Pancreas (tissue), 10 donors: ENCODE measurements at regions not wholly inside any gene's neighbourhood (a gene's known extent, or its start where the extent isn't known, plus 50 kb on each side); places are given as distances from the start of the nearest gene placed in this dataset.

ENCODE experiments used
- ATAC-seq, 4 donors: fragments of 200-7000 bp; cut with Tn5 transposase; one replicate each; pipeline versions ENCODE4 v1.8.0 to v1.9.1; 2020; ENCODE audit warnings: mild to moderate bottlenecking in 4 of 4, moderate library complexity in 4 of 4
- DNase-seq, 6 donors: peaks; one replicate each; pipeline ENCODE4 v3.0.0-alpha.2; 2020
- FAIRE-seq: peaks from 2 replicates; lab custom pipeline; 2012; peaks lifted over from hg19 to GRCh38; lab: Jason Lieb, UNC
- H3K27ac ChIP-seq, 4 donors: fragments of 200-600 bp; sonication (generic); 1 replicate in 3 of 4; 2 replicates in 1 of 4; pipeline versions ENCODE4 v1.5.0 to v1.8.0; 2020
- H3K27me3 ChIP-seq, 4 donors: fragments of 200-600 bp; one replicate each; pipeline ENCODE4 v1.8.0; 2021
- H3K36me3 ChIP-seq, 3 donors: fragments of 200-600 bp; sonication (generic) in 1 of 3; one replicate each; pipeline versions ENCODE4 v1.5.0 to v1.8.0; 2020 to 2021
- H3K4me1 ChIP-seq, 3 donors: fragments of 200-600 bp; one replicate each; pipeline ENCODE4 v1.8.0; 2021
- H3K4me3 ChIP-seq, 4 donors: fragments of 200-600 bp; sonication (generic) in 2 of 4; one replicate each; pipeline versions ENCODE4 v1.5.0 to v1.8.0; 2020 to 2021
- H3K9me3 ChIP-seq, 4 donors: fragments of 200-600 bp; one replicate each; pipeline ENCODE4 v1.8.0; 2021
- WGBS, 2 donors: extraction: QIAGEN DNeasy Blood & Tissue Kit; methylation state at CpG; one replicate each; pipeline ENCODE4 v1.1.7; 2013; 5-methylcytosine and 5-hydroxymethylcytosine counted together
- intact Hi-C, 3 donors: fragments of 100-400 bp; cut with DNase I; formaldehyde crosslinking; loops; one replicate each; pipeline versions ENCODE4 v1.11.1 to v1.14.2; 2022
- TF ChIP-seq, protein P1 (sequence below), 4 donors: fragments of 200-600 bp; sonication (generic) in 3 of 4; IDR thresholded peaks; one replicate each; pipeline versions ENCODE4 v1.5.0 to v1.8.0; 2021; ENCODE audit warnings: antibody characterized with exemption in 4 of 4
- donor health status: healthy with polysubstance abuse.
- donor health status: DM: no; HTN: no; CAD: no; lungs with moderate emphysema.
- donor health status: DM: no; HTN: no; CAD: no.
- donor health status: control.
- donor health status: control.
- donor health status: Bipolar disorder and iron deficiency.
- donor health status: DM: yes; HTN: yes; CAD: no.
- donor health status: DM: no; HTN: no; CAD: no.
- donor health status: DM: no; HTN: no; CAD: no.
- donor health status: DM: yes; HTN: yes; CAD: no.

DNA sequence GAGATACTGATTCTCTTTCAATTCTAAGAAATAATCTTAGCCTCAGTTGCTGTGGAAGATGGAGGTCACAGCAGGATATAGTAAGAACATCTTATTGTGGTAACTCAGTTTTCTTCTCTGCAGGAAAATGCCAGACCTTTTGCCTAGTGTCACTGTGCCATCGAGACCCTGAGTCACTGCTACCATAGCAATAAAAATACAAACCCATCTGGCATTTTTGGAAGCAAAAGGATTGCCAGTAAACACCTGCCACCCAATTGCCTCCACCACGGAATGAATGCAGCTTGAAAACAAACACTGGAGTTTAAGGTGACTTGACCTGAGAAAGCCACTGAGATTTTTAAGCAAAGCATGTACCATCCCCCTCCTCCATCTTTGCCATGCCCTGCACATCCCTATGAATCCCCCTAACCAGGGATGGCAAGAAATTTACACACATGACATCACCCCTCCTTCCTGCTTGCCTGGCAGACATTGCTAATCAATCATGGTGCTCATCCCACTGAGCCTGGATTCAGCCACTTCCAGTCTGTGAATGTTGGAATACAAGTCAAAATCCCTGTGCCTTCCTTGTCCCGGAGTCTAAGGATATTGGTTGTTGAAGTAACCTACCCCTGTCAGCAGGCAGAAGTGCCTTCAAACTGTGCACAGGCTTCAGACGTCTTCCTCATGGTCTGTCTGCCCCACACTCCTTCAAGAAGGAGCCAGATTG is 59.6 kb upstream of the MAMLD1 start:
- H3K27ac ChIP-seq: no peak overlapping the region
- TF ChIP-seq, protein P1, sequence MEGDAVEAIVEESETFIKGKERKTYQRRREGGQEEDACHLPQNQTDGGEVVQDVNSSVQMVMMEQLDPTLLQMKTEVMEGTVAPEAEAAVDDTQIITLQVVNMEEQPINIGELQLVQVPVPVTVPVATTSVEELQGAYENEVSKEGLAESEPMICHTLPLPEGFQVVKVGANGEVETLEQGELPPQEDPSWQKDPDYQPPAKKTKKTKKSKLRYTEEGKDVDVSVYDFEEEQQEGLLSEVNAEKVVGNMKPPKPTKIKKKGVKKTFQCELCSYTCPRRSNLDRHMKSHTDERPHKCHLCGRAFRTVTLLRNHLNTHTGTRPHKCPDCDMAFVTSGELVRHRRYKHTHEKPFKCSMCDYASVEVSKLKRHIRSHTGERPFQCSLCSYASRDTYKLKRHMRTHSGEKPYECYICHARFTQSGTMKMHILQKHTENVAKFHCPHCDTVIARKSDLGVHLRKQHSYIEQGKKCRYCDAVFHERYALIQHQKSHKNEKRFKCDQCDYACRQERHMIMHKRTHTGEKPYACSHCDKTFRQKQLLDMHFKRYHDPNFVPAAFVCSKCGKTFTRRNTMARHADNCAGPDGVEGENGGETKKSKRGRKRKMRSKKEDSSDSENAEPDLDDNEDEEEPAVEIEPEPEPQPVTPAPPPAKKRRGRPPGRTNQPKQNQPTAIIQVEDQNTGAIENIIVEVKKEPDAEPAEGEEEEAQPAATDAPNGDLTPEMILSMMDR (IDR thresholded peaks at IDR 0.05): no peak
- H3K36me3 ChIP-seq: no peaks in the 10 kb centered on the region
- no peak overlapping the region for H3K4me3 ChIP-seq
- H3K4me1 ChIP-seq: no peaks in the 10 kb centered on the region
- ATAC-seq (no peak), FAIRE-seq (no peak), DNase-seq (no peak)
- H3K9me3 ChIP-seq: no peaks in the 10 kb centered on the region
- 46 to 78% methylated on average over 4 of the region's 4 CpGs for WGBS, 2 donors
- intact Hi-C loops: no loop called here
- H3K27me3 ChIP-seq: peaks cover 0 to 8% (median 0%) of the 10 kb centered on the region in 4 donors

DNA sequence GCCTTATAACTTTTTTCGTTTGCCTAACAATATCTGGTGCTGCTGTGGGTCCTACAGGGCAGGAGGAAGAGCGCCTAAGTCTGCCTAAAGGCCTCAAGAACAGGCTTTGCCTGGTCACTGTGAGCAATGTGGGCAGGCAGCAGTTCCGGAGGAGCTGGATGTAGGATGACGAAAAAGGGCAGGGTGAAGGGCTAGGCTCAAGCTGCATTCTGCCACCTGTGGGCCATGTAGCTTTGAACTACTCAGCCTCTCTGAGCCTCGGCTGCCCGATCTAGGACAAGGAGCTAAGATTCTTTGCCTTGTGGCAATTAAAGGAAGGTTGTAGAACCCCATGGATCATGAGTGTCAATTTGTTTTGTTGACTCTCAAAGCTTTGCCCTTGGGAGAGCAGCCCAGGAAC is 57.1 kb upstream of the MAMLD1 start:
- DNase-seq (no peak), FAIRE-seq (no peak), ATAC-seq (peak in 1 of 4 donors; percentile 30)
- WGBS, 2 donors: 74 to 88% methylated on average over 6 of the region's 6 CpGs
- Histone ChIP-seq H3K36me3 (no peaks in the 10 kb centered on the region), H3K4me1 (no peaks in the 10 kb centered on the region), H3K27me3 (peaks cover 0 to 8% (median 0%) of the 10 kb centered on the region in 4 donors), H3K4me3 (no peak overlapping the region), H3K27ac (no peak overlapping the region), H3K9me3 (no peaks in the 10 kb centered on the region)
- TF ChIP-seq, protein P1 (IDR thresholded peaks at IDR 0.05): no peak
- intact Hi-C loops: no loop called here

- no peak for DNase-seq
- Histone ChIP-seq H3K27ac (no peak overlapping the region), H3K4me1 (no peaks in the 10 kb centered on the region), H3K4me3 (no peak overlapping the region), H3K27me3 (no peaks in the 10 kb centered on the region), H3K36me3 (no peaks in the 10 kb centered on the region), H3K9me3 (no peaks in the 10 kb centered on the region)
- TF ChIP-seq, protein P1 (IDR thresholded peaks at IDR 0.05): no peak
- FAIRE-seq: no peak
- intact Hi-C loops: no loop called here
- ATAC-seq: no peak
- 72 to 84% methylated on average over 4 of the region's 4 CpGs for WGBS, 2 donors
Observed at GRCh38 chrX:150308041-150308440, 55.1 kb upstream of the MAMLD1 start.

- Histone ChIP-seq H3K4me1 (no peaks in the 10 kb centered on the region), H3K9me3 (no peaks in the 10 kb centered on the region), H3K27me3 (no peaks in the 10 kb centered on the region), H3K36me3 (no peaks in the 10 kb centered on the region), H3K4me3 (no peak overlapping the region), H3K27ac (no peak overlapping the region)
- FAIRE-seq: no peak
- intact Hi-C loops: no loop called here
- TF ChIP-seq, protein P1 (IDR thresholded peaks at IDR 0.05): no peak
- WGBS, 2 donors: 74 to 81% methylated on average over 9 of the region's 9 CpGs
- ATAC-seq: no peak
- DNase-seq: no peak
Observed at GRCh38 chrX:150308532-150309157, 54.5 kb upstream of the MAMLD1 start.

GRCh38 chrX:150310417-150310816 is 52.7 kb upstream of the MAMLD1 start:
- FAIRE-seq: no peak
- Histone ChIP-seq H3K9me3 (no peaks in the 10 kb centered on the region), H3K36me3 (no peaks in the 10 kb centered on the region), H3K27me3 (no peaks in the 10 kb centered on the region), H3K4me3 (no peak overlapping the region), H3K27ac (no peak overlapping the region), H3K4me1 (no peaks in the 10 kb centered on the region)
- intact Hi-C loops: no loop called here
- TF ChIP-seq, protein P1 (IDR thresholded peaks at IDR 0.05): no peak
- DNase-seq: no peak
- WGBS, 2 donors: 89 to 98% methylated on average over 4 of the region's 4 CpGs
- no peak for ATAC-seq
